Upper lobe of right lung (tissue), 1 donor: ENCODE measurements at regions not wholly inside any gene's neighbourhood (a gene's known extent, or its start where the extent isn't known, plus 50 kb on each side); places are given as distances from the start of the nearest gene placed in this dataset.

Experiments used
- ATAC-seq: fragments of 200-7000 bp; cut with Tn5 transposase; one replicate; pipeline ENCODE4 v1.9.1; 2020; ENCODE audit warnings: mild to moderate bottlenecking, moderate library complexity
- DNase-seq: peaks from one replicate; pipeline ENCODE4 v3.0.0-alpha.2; 2020
- H3K27ac ChIP-seq: fragments of 200-600 bp; one replicate; pipeline ENCODE4 v1.8.0; 2022
- H3K27me3 ChIP-seq: fragments of 200-600 bp; one replicate; pipeline ENCODE4 v1.8.0; 2022; ENCODE audit warnings: mild to moderate bottlenecking
- H3K36me3 ChIP-seq: fragments of 200-600 bp; one replicate; pipeline ENCODE4 v1.8.0; 2022
- H3K4me1 ChIP-seq: fragments of 200-600 bp; one replicate; pipeline ENCODE4 v1.8.0; 2022
- H3K4me3 ChIP-seq: fragments of 200-600 bp; one replicate; pipeline ENCODE4 v1.8.0; 2022; ENCODE audit warnings: mild to moderate bottlenecking
- H3K9me3 ChIP-seq: fragments of 200-600 bp; one replicate; pipeline ENCODE4 v1.8.0; 2022
- CTCF ChIP-seq: fragments of 200-600 bp; IDR thresholded peaks from one replicate; pipeline ENCODE4 v1.8.0; 2022; ENCODE audit warnings: antibody characterized with exemption
- intact Hi-C: fragments of 100-400 bp; cut with DNase I; formaldehyde crosslinking; loops from one replicate; pipeline ENCODE4 v1.11.0; 2022
- donor health status: DM: no; HTN: yes; CAD: no; lungs with severe emphysema.

GRCh38 chr7:98488167-98488566 lies 87.3 kb upstream of the BAIAP2L1 start:
- Histone ChIP-seq H3K4me3 (no peak overlapping the region), H3K36me3 (no peaks in the 10 kb centered on the region), H3K27me3 (no peaks in the 10 kb centered on the region), H3K27ac (no peak overlapping the region), H3K4me1 (no peaks in the 10 kb centered on the region), H3K9me3 (no peaks in the 10 kb centered on the region)
- no peak for TF ChIP-seq CTCF
- ATAC-seq = no peak
- intact Hi-C loops = no loop called here
- no peak for DNase-seq

DNA sequence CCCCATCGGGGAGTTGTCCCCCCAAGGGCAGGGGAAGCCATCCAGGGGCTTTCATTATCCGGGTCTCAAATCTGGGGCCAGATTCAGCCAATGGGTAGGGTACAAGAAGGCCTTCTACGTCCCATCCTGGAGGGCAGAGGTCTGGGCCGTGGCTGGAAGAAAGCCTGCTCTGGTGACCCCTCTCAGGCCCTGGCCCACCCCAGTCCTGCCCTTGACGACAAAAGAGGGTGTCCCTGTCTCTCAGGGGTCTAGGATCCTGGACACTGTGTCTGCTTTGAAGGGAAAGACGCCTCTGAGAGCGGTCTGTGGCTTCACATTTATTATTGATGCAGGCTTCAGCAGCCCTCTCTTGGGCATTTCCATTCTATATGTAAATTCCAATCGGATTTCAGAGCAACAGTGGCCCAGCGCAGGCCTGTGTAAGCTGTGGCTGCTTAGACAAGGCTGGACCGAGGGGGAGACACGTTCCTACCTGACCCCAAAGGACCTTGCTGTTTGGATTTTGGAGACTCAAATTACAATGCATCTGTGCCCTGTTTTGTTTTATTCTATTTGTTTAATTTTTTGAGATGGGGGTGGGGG lies 83.2 kb upstream of the BAIAP2L1 start:
- Histone ChIP-seq H3K27ac (no peak overlapping the region), H3K4me1 (no peaks in the 10 kb centered on the region), H3K4me3 (no peak overlapping the region), H3K9me3 (no peaks in the 10 kb centered on the region), H3K36me3 (no peaks in the 10 kb centered on the region), H3K27me3 (no peaks in the 10 kb centered on the region)
- intact Hi-C loops = no loop called here
- TF ChIP-seq CTCF = no peak
- DNase-seq (no peak), ATAC-seq (no peak)

DNA sequence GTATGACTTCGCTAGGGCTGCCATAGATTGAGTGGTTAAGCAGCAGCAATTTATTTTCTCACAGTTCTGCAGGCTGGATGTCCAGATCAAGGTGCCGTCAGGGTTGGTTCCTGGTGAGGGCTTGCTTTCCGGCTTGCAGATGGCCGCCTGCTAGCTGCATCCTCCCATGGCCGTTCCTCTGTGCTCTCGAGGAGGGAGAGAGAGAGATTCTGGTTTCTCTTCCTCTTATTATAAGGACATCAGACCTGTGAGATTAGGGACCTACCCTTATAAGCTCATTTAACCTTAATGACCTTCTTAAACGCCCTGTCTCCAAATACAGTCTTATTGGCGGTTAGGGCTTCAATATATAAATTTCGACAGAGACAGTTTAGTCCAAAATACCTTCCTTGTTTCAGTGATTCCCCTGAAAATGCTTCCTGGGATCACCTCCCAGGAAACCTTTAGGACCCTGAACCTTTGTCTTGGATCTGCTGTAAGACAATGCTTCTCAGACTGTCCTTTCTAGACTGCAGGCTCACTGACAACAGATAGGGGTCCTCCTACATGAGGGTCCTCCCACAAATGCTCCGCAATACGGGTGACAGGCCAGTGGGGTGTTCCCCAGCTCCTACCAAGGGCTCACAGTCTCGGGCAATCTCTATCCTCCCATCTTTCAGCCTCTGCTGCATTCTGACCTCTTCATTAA lies 82.5 kb upstream of the BAIAP2L1 start:
- Histone ChIP-seq H3K9me3 (no peaks in the 10 kb centered on the region), H3K27ac (no peak overlapping the region), H3K27me3 (no peaks in the 10 kb centered on the region), H3K36me3 (no peaks in the 10 kb centered on the region), H3K4me1 (no peaks in the 10 kb centered on the region), H3K4me3 (no peak overlapping the region)
- DNase-seq (no peak), ATAC-seq (no peak)
- no peak for TF ChIP-seq CTCF
- intact Hi-C loops = no loop called here

GRCh38 chr7:98479318-98479717 lies 78.4 kb upstream of the BAIAP2L1 start:
- no peaks in the 10 kb centered on the region for H3K4me1 ChIP-seq
- H3K4me3 ChIP-seq = no peak overlapping the region
- no peak overlapping the region for H3K27ac ChIP-seq
- no peak for DNase-seq
- H3K36me3 ChIP-seq = no peaks in the 10 kb centered on the region
- TF ChIP-seq CTCF = no peak
- intact Hi-C loops = no loop called here
- H3K9me3 ChIP-seq = no peaks in the 10 kb centered on the region
- no peaks in the 10 kb centered on the region for H3K27me3 ChIP-seq
- ATAC-seq = no peak

DNA sequence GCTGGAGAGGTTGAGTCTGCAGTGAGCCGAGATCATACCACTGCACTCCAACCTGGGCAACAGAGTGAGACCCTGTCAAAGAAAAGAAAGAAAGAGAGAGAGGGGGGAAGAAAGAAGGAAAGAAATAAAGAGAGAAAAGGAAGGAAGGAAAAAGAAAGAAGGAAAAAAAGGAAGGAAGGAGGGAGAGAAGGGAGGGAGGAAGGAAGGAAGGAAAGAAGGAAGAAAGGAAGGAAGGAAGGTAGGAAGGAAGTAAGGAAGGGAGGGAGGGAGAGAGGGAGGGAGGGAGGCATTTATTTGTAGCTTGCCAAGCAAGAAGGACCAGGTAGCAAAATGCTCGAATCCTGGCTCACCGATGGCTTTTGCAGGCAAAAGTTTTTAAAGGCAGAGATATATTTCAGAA lies 74.5 kb upstream of the BAIAP2L1 start:
- H3K27ac ChIP-seq = no peak overlapping the region
- no peaks in the 10 kb centered on the region for H3K36me3 ChIP-seq
- no peak for ATAC-seq
- TF ChIP-seq CTCF = no peak
- no peaks in the 10 kb centered on the region for H3K9me3 ChIP-seq
- DNase-seq = no peak
- H3K27me3 ChIP-seq = peaks cover 23% of the 10 kb centered on the region
- H3K4me3 ChIP-seq = no peak overlapping the region
- intact Hi-C loops = no loop called here
- no peaks in the 10 kb centered on the region for H3K4me1 ChIP-seq
